Left kidney (tissue), 1 donor: ENCODE measurements at regions not wholly inside any gene's neighbourhood (a gene's known extent, or its start where the extent isn't known, plus 50 kb on each side); places are given as distances from the start of the nearest gene placed in this dataset.
A peak's percentile ranks its signal among the peaks of the same experiment; 100 is the strongest.
"Not testable (repeated sequence)": the region's sequence is repeated elsewhere in the genome, so short reads cannot be mapped to it uniquely, and the experiment has no call there.

Experiments used
- DNase-seq: peaks from one replicate; pipeline ENCODE4 v3.0.0-alpha.2; 2013

GRCh38 chr1:199044191-199044590 is 405.4 kb downstream of the PTPRC start:
- no peak for DNase-seq

- no peak for DNase-seq
Observed at GRCh38 chr1:199046618-199047017, 407.8 kb downstream of the PTPRC start.

GRCh38 chr1:199054694-199055093 is 415.9 kb downstream of the PTPRC start:
- DNase-seq, result no peak

- no peak for DNase-seq
Observed at GRCh38 chr1:199057322-199057721, 418.5 kb downstream of the PTPRC start.

GRCh38 chr1:199058281-199058680 is 419.4 kb downstream of the PTPRC start:
- no peak for DNase-seq

- no peak for DNase-seq
Observed at GRCh38 chr1:199064971-199065370, 426.1 kb downstream of the PTPRC start.

- DNase-seq, result no peak
Observed at GRCh38 chr1:199067483-199067882, 428.6 kb downstream of the PTPRC start.

GRCh38 chr1:199071080-199071479 is 432.2 kb downstream of the PTPRC start:
- no peak for DNase-seq

- no peak for DNase-seq
Observed at GRCh38 chr1:199073166-199073565, 434.3 kb downstream of the PTPRC start.

GRCh38 chr1:199075792-199076191 is 437.0 kb downstream of the PTPRC start:
- no peak for DNase-seq

- no peak for DNase-seq
Observed at GRCh38 chr1:199079994-199080393, 441.2 kb downstream of the PTPRC start.

- DNase-seq, result no peak
Observed at GRCh38 chr1:199081739-199082138, 442.9 kb downstream of the PTPRC start.

- DNase-seq, result no peak
Observed at GRCh38 chr1:199082778-199083389, 444.0 kb downstream of the PTPRC start.

GRCh38 chr1:199083680-199084079 is 444.8 kb downstream of the PTPRC start:
- DNase-seq, result no peak

GRCh38 chr1:199084293-199084692 is 445.5 kb downstream of the PTPRC start:
- DNase-seq, result no peak

- DNase-seq, result no peak
Observed at GRCh38 chr1:199085903-199086302, 447.1 kb downstream of the PTPRC start.

- DNase-seq, result peak; percentile 60
Observed at GRCh38 chr1:199087144-199087543, 448.3 kb downstream of the PTPRC start.

GRCh38 chr1:199089393-199090122 is 450.7 kb downstream of the PTPRC start:
- no peak for DNase-seq

- not testable (repeated sequence) for DNase-seq
Observed at GRCh38 chr1:199095628-199096027, 456.8 kb downstream of the PTPRC start.

- DNase-seq, result no peak
Observed at GRCh38 chr1:199096591-199096990, 457.8 kb downstream of the PTPRC start.

GRCh38 chr1:199098468-199098867 is 459.6 kb downstream of the PTPRC start:
- DNase-seq, result no peak

- no peak for DNase-seq
Observed at GRCh38 chr1:199101139-199101538, 462.3 kb downstream of the PTPRC start.

GRCh38 chr1:199101635-199102034 is 462.8 kb downstream of the PTPRC start:
- no peak for DNase-seq

GRCh38 chr1:199102239-199102638 is 463.4 kb downstream of the PTPRC start:
- no peak for DNase-seq
